HG03354 (cell line): ENCODE measurements at regions not wholly inside any gene's neighbourhood (a gene's known extent, or its start where the extent isn't known, plus 50 kb on each side); places are given as distances from the start of the nearest gene placed in this dataset.

Experiments used
- ATAC-seq: cut with Tn5 transposase; IDR thresholded peaks from one replicate; pipeline ENCODE4 v1.9.1; 2021; ENCODE audit warnings: mild to moderate bottlenecking; ENCODE audit not compliant: unreplicated experiment, poor library complexity, severe bottlenecking

DNA sequence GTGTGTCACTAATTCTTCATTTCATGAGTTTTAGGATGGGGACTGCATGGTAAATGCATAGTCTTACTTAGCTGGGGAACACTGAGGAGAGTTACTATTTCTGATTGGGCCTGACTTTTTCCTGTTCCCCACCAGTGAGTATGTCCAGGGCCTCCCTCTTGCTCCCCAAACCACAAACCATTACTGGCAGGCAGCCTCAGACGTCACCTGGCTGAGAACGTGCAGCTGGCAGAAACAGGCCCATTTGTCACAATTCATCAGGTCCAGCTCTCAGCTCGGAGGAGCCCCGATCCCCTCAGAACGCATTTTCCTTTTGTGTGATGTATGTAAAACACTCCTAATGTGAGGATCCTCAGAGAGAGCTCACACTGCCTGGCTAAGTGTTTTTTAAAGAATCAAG lies 71.7 kb upstream of the SIX3 start:
- ATAC-seq = no peak

DNA sequence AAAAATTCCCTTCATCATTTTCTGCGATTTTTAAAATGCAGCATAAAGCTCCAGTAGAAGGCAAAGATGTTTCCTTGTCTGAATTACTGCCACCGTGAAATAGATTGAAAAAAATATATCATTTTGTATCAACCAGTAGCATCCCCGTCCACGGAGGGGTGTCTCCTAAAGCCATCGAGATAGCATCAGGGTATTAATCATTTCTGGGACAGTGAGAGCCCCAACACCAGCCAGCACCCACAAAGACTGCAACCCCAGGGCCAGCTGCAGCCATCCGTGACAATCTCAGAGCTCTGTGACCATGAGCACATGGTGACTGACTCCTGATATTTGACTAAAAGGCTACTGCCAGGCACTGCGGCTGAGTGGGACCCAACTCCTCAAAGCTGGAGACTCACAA lies 64.1 kb upstream of the SIX3 start:
- ATAC-seq = no peak

DNA sequence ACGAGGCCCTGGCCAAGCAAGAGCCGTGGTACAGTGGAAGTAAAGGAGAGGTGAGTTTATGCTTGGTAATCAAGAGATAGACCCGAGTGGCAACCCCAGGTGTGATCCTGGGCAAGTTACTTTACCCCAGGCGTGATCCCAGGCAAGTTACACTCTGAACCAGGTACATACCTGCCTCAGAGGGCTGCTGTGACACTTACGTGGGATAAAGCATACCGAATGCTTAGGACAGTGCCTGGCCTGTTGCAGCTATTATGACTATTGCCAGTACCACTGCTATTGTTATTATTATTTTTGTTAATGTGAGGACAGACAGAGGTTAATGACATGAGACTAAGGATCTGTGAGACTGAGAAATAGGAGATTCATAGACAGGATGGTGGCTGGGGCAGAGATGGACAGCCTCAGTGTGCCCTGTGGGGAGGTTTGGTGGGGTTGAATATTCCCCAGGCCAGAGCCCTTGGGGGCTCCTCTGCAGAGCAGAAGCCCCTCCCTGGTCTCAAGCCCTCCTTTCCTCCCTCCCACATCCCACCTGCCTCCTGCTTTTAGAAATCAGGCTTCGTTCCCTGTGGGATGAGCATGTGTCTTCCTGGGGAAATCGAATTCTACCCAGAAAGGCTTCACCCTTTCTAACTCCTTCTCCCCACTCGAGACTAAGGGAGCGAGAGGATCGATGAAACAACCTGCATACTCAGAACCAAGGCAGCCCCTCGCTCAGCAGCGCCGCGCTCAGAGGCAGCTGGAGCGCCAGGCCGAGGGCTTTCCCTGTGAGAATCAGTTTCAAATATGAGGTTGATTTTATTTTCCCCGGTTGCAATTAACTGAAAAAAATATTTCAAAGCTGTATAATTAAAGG lies 62.0 kb upstream of the SIX3 start:
- ATAC-seq = no peak

DNA sequence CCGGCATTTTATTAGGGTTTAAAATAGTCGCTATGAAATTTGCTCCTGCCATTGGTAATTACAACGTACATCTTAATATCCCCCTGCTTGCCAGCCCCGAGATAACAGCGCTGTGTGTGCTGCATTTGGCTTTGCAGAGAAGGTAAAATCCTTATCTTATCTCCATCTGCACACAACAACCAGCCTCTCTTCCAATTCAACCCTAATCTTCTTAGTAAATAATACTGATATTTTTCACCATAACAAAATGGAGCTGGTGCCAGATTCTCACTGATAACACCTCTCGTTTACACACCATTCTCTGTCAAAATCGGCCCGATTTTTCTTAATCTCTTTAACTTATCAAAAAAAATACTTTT lies 61.4 kb upstream of the SIX3 start:
- ATAC-seq = no peak

DNA sequence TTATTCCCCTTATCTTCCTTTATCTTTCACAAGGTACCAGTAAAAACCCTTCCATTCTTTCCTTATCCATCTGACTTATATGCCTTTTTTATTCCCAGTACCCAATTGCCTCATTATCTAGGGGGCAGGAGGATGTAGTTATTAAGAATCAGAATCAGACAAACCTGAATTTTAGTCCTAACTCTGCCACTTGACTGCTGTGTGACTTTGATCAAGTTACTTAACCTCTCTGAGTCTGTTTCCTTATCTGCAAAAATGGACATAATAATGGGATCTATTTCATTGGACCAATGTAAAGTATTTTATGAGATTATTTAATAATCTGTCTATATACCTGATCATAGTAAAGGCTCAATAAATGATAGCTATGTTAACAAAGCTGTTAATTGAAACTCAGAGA lies 59.6 kb upstream of the SIX3 start:
- no peak for ATAC-seq

DNA sequence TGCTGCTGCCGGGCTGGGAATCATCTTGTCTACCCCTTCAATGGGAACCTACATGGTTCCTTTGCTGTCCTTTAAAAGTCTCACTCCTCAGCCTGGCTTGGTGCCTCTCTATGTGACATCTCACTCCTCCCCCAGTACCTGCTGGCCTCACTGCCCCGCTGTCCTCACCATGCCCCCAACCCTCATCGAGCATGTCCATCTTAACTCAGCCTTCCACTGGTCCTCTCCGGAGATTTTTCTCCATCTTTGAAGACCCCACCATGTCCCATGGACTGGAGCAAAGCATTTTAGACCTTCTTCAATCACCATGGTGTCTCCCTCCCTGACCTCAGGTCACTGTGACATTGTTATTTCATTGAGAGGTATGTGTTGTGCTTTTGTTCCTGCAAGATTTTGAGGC lies 58.1 kb upstream of the SIX3 start:
- ATAC-seq = no peak

DNA sequence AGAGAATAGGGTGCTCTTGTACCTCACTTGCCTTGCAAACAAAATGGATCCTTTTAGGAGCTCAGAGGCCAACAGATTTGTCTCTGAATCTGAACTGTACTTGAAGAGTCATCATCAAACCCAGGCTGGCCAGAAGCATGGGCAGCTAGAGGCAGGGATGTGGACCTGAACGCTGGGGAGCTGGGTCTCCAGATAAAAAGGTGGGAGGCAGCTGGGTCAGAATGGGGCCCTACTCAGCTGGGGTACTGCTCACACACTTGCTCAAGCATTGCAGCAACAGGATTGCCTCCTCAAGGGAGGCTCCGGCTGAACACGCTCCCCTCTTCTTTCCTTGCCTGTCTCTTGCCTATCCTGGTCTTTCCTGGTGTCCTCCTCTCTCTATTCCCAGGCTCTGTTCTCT lies 57.3 kb upstream of the SIX3 start:
- ATAC-seq = no peak

DNA sequence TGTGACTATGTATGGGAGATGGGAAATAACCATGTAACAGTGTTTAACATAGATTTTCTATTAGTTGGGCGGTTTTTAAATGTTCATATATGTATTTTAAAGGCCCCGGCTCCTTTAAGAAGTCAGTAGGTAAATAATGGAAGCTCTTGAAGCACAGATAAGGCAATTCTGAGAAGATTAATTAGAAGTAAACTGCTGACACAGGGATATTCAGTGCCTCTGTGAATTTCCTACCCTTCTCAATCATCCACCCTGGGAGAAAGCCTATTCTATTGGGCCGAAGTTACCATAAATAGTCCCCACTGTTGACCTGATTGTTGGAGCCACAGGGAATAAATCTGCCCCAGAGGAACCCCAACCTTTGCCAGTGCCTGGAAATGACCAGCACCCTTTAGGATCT lies 56.8 kb upstream of the SIX3 start:
- no peak for ATAC-seq

DNA sequence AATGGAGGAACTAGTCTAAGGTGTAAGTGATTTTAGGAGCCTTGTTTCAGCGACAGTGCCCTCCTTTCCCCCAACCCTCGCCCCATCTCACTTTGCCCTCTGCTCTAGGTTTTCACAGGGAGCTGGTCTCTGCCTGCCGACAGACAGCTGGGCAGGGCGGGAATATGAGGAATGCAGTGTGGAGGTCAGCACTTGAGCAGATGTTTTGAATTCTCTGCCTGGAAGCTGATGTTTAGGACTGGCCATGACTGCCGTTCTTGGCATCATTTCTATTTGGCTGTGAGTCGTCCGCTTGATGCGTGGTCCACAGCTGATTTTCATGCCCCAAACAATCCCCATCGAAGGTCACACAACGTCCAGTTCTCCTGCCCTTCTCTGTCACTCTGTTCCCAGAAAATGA lies 55.1 kb upstream of the SIX3 start:
- ATAC-seq = no peak

DNA sequence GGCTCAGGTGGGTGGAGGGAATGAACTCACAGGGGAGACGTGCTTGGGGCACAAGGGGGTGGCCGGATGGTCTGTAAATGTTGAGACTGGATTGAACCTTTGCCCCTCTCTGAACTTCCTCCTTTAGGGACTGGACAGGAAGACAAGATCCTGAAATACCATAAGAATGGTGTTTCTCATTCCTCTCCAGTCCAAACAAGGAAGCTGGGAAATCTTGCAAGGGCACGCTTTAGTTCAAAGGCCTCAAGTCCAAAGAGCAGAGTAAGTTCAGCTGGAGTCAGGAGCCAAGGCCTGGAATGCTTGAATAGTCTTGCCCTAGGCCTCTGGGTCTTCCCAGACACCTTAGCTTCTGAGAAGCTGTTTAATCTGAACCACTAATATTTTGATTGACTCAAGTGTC lies 52.4 kb upstream of the SIX3 start:
- no peak for ATAC-seq
